Forelimb muscle (tissue), 1 donor: ENCODE measurements at regions not wholly inside any gene's neighbourhood (a gene's known extent, or its start where the extent isn't known, plus 50 kb on each side); places are given as distances from the start of the nearest gene placed in this dataset.
"Not testable (repeated sequence)": the region's sequence is repeated elsewhere in the genome, so short reads cannot be mapped to it uniquely, and the experiment has no call there.

Experiments
- DNase-seq: peaks from one replicate; pipeline ENCODE4 v3.0.0-alpha.2; 2013; ENCODE audit warnings: low read depth

- no peak for DNase-seq
These were observed 293.8 kb downstream of the NOVA1 start for GRCh38 chr14:26304056-26304455.

GRCh38 chr14:26293909-26294308 is 303.9 kb downstream of the NOVA1 start:
- no peak for DNase-seq

DNA sequence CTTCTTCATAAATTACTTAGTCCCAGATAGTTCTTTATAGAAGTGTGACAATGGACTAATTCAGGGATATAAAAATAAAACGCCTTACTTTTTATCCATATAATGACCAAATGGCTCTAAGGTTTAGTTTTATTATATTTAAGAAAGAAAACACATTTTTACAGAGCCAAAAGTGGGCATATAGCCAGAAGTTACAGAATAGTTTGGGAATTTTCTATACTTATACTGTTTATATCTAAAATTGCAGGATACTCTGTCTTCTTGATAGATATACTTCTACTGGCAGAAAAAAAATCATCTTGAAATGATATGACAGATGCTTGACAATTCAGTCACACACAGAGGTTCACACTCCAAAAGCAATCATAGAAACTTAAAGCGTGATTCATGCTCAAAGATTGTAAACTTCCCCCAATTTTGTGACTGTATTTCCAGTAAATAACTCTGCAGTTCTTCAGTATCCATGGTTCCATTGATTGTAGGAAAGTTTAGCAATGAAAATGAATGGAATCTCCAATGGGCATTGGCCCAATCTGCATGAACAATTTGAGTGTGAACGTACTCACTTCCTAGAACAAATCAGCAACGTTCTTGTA is 307.8 kb downstream of the NOVA1 start:
- peak; percentile 41 for DNase-seq

DNA sequence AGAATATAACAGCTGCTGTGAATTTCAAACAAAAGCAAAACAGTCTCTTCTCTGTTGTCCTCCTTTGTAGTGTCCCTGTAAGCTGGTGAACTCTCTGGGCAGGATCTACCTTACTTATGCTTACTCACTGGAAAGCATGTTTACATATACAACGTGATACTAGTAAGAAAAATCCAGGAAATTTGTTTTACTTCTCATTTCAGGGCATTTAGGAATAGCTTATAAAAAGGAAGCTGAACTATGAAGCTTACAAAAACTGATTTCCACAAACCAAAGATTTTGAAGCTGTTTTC is 311.0 kb downstream of the NOVA1 start:
- DNase-seq = no peak

DNA sequence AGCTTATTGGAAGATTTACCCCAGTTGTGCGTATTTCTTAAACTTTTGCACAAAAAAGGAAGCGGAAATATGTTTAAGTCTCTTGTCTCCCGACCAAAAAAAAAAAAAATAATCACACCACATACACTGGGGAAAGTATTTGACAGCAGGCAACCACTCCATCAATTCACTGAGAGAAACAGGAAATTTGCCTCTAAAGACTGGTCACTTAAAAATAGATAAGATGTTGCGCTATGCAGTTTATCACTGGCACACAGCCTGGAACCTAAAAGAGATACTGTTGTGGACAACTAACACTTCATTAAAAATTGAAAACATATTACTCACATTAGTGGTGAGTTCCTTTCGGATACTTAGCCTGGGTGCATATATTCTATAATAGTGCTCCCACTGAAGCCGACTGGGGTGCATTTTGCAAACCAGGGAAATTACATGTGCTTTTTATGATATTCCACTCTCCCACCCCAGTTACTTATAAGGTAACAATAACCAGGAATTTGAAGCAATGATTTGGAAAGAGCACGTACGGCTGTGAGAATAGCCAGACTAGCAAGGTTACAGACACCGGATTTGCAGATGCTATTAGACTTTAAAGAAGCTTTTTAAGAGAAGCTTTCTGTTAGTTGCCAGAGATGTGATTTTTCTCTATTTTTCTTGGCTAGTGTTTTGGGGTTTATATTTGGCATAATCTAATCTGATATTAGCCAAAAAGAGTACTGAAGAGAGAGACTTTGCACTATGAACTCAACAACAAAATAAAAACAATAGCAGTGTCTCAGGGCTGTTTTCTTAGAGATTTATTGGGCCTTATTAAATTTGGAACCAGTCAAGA is 311.5 kb downstream of the NOVA1 start:
- peak; percentile 38 for DNase-seq

GRCh38 chr14:26282578-26282977 is 315.3 kb downstream of the NOVA1 start:
- no peak for DNase-seq

DNA sequence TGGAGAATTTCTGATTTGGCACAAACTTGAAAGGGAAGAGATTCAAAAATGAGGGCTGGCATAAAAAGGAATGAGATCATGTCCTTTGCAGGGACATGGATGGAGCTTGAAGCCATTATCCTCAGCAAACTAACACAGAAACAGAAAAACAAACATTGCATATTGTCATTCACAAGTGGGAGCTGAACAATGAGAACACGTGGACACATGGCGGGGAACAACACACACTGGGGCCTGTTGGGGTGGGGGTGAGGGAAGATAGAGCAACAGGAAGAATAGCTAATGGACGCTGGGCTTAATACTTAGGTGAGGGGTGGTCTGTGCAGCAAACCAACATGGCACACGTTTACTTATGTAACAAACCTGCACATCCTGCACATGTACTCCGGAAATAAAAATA is 315.8 kb downstream of the NOVA1 start:
- not testable (repeated sequence) for DNase-seq

DNA sequence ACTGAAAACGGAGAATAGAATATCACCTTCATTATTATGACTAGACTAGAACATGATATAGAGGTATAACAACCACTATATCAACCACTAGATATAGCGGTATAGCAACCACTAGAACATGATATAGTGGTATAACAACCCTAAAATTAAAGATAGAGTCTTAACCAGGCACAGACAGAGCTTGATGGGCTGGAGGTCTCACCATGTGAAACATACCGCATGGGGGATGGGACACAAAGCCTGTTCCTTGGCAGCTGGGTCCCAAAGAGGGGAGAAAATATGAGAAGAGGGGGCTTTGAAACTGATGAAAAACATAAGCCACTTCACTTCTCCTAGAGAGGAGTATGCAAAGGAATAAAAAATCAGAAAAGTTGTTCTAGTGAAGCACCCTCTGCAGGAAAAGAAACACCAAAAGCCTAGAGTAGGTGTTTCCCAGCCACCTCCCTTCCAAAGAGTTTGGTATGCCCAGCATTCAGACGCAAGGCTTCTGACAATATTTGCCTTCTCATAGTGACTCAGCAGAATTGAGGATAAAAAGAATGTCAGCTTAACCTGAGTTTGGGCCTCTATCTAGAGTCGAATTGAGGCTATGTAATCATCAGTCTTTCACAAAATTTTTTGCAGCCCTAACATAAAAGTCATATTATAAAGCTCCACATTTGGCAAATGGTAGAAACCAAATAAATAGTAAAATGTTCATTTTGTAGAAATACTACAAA is 316.4 kb downstream of the NOVA1 start:
- no peak for DNase-seq

DNA sequence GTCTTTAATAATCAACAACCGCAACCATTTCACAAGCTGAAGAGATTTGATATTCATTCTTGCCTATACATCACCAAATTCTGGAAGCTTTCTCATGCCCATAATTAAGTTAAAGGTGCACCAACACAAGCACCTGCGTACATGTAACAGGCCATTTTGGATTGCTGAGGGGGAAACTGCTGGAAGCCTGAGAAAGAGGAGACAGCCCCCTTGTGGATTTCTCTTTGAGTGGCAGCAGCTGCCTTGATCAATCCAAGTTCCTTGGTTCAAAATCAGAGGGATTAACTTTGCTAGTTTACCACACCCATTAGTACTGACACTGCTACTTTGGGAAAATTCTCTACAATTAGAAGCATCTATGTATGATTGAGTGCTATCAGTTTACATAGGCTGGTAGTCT is 321.1 kb downstream of the NOVA1 start:
- no peak for DNase-seq

GRCh38 chr14:26265170-26265685 is 332.6 kb downstream of the NOVA1 start:
- no peak for DNase-seq

GRCh38 chr14:26261368-26262122 is 336.3 kb downstream of the NOVA1 start:
- DNase-seq = no peak

DNA sequence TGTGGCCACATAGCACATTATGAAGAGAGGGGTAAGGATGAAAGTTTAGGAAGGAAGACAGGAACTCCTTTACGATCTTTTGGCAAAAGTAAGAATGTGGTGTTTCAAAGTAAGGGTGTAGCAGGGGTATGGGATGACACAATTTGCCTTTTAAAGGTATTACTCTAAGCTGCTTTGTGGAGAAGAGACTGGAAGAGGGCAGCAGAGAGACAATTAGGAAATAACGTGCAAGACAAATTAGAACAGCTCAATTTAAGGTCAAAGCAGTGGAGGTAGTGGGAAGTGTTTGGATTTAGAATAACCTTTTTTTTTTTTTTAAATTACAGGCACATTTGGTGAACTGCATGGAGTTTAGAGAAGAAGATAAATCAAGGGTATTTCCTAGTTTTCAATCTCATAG is 342.6 kb downstream of the NOVA1 start:
- no peak for DNase-seq

DNA sequence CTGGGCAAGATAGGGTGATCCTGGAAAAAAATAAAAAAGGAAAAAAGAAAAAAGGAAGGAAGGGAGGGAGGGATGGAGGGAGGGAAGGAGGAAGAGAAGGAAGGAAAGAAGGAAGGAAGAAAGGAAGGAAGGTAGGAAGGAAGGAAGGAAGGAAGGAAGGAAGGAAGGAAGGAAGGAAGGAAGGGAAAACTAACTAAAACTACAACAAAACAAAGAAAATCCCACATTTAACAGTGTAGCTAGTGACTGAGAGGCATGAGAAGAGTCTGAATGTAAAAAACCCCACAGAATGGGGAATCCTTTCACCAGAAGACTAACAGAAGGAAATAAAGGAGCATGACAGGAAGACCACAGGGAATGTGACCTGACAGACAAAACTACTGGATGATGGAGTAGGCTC is 345.7 kb downstream of the NOVA1 start:
- DNase-seq = no peak

DNA sequence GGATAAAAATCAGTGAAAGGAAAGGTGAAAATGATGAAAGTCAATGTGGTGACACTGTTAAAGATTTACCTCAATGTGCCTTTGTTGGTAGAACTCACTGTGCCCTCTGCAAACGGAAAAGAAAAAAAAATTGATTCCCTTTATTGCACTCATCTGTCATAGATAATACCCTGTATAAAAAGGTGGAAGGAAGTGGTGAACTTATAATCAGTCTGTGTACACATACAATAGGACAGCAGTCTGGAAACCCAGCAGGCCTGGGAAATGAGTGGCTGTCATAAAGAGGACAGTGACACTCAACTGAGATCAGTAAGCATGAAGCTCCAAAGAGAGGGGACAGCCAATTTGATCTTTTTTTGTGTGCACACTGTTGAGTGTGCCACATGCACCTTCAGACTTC is 364.7 kb downstream of the NOVA1 start:
- DNase-seq = no peak

- DNase-seq = peak; percentile 91
These were observed 379.0 kb downstream of the NOVA1 start for GRCh38 chr14:26218861-26219260.

- no peak for DNase-seq
These were observed 380.1 kb downstream of the NOVA1 start for GRCh38 chr14:26217778-26218177.

DNA sequence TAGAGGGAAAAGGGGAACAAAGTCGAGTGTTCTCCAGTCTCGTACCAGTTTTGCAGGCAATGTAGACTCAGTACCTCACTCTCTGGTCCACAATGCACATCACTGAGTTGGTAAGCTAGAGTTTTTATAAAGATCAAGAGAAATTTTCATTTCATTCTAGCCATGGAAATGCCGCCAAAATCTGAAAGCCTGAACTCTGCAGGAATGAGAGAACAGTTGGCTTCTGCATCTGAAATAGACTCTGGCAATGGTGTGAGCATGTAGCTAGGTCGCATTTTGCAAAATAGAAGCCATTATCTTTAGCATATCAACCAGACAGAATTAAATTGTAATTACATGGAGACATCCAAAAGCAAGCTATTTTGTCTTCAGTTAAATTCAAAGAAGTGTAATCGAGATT is 381.0 kb downstream of the NOVA1 start:
- no peak for DNase-seq

- DNase-seq = no peak
These were observed 383.8 kb downstream of the NOVA1 start for GRCh38 chr14:26213846-26214575.

- no peak for DNase-seq
These were observed 388.1 kb downstream of the NOVA1 start for GRCh38 chr14:26209699-26210098.

GRCh38 chr14:26206640-26207039 is 391.2 kb downstream of the NOVA1 start:
- no peak for DNase-seq

- DNase-seq = no peak
These were observed 392.9 kb downstream of the NOVA1 start for GRCh38 chr14:26204728-26205479.
